Natural killer cell (primary cell): ENCODE measurements at regions not wholly inside any gene's neighbourhood (a gene's known extent, or its start where the extent isn't known, plus 50 kb on each side); places are given as distances from the start of the nearest gene placed in this dataset.
"Not testable (repeated sequence)": the region's sequence is repeated elsewhere in the genome, so short reads cannot be mapped to it uniquely, and the experiment has no call there.

ENCODE experiments used
- ATAC-seq, 3 donors: fragments of 150-1000 bp in 2 of 3; fragments of 200-7000 bp in 1 of 3; cut with Tn5 transposase; 1 replicate in 1 of 3; 2 replicates in 2 of 3; pipeline ENCODE4 v1.10.0; 2021; ENCODE audit warnings: mild to moderate bottlenecking in 2 of 3, moderate library complexity in 2 of 3
- DNase-seq, 2 donors: peaks; one replicate each; pipeline versions ENCODE4 v3.0.0 to v3.0.0-alpha.2; 2013 to 2021; ENCODE audit warnings: mixed read lengths in 1 of 2
- H3K27ac ChIP-seq: one replicate; pipeline ENCODE4 v1.5.1; 2013; ENCODE audit warnings: mild to moderate bottlenecking, low read length
- H3K27me3 ChIP-seq: one replicate; pipeline ENCODE4 v1.6.1; 2013; ENCODE audit warnings: low read length; ENCODE audit not compliant: control insufficient read depth, insufficient read depth
- H3K36me3 ChIP-seq: one replicate; pipeline ENCODE4 v1.6.1; 2013; ENCODE audit warnings: low read length; ENCODE audit not compliant: control insufficient read depth, insufficient read depth
- H3K4me1 ChIP-seq: one replicate; pipeline ENCODE4 v1.6.1; 2013; ENCODE audit warnings: low read length; ENCODE audit not compliant: control insufficient read depth, insufficient read depth
- H3K4me3 ChIP-seq: one replicate; pipeline ENCODE4 v1.5.1; 2013; ENCODE audit warnings: low read length
- H3K9me3 ChIP-seq: one replicate; pipeline ENCODE4 v1.6.1; 2013; ENCODE audit warnings: low read length; ENCODE audit not compliant: control insufficient read depth, insufficient read depth
- H3K27ac Mint-ChIP-seq, 2 donors: one replicate each; pipeline ENCODE4 v1.8.0; 2022; ENCODE audit warnings: mild to moderate bottlenecking in 2 of 2, mixed read lengths in 2 of 2, moderate library complexity in 1 of 2
- H3K27me3 Mint-ChIP-seq, 2 donors: one replicate each; pipeline ENCODE4 v1.8.0; 2022; ENCODE audit warnings: low read depth in 2 of 2, mixed read lengths in 2 of 2
- H3K36me3 Mint-ChIP-seq: one replicate; pipeline ENCODE4 v1.8.0; 2022; ENCODE audit warnings: mixed read lengths
- H3K4me1 Mint-ChIP-seq, 2 donors: one replicate each; pipeline ENCODE4 v1.8.0; 2022; ENCODE audit warnings: mixed read lengths in 2 of 2
- H3K4me3 Mint-ChIP-seq: one replicate; pipeline ENCODE4 v1.8.0; 2022; ENCODE audit warnings: mild to moderate bottlenecking, moderate library complexity, mixed read lengths
- H3K9me3 Mint-ChIP-seq, 2 donors: one replicate each; pipeline ENCODE4 v1.8.0; 2022; ENCODE audit warnings: mixed read lengths in 2 of 2
- CTCF ChIP-seq: fragments of 200-600 bp; IDR thresholded peaks from one replicate; pipeline ENCODE4 v1.8.0; 2022; ENCODE audit warnings: antibody characterized with exemption
- WGBS: methylation state at CpG from one replicate; pipeline ENCODE4 v1.1.7; 2013; ENCODE audit warnings: missing lambda C conversion rate; ENCODE audit not compliant: insufficient coverage; 5-methylcytosine and 5-hydroxymethylcytosine counted together
- intact Hi-C: fragments of 100-400 bp; cut with micrococcal nuclease; formaldehyde crosslinking; loops from one replicate; pipeline ENCODE4 v1.14.2; 2022

- Mint-ChIP-seq H3K27ac (no peak overlapping the region), H3K4me3 (no peak overlapping the region), H3K27me3 (no peaks in the 10 kb centered on the region), H3K4me1 (no peaks in the 10 kb centered on the region), H3K9me3 (peaks cover 13 to 20% of the 10 kb centered on the region in 2 donors), H3K36me3 (no peaks in the 10 kb centered on the region)
- H3K27me3 ChIP-seq = no peaks in the 10 kb centered on the region
- no peak for TF ChIP-seq CTCF
- WGBS = 8% methylated on average over 1 of the region's 1 CpG
- no peak for ATAC-seq
- peaks cover 13% of the 10 kb centered on the region for H3K9me3 ChIP-seq
- H3K27ac ChIP-seq = no peak overlapping the region
- DNase-seq = no peak
- no peak overlapping the region for H3K4me3 ChIP-seq
- no peaks in the 10 kb centered on the region for H3K36me3 ChIP-seq
- intact Hi-C loops = no loop called here
- H3K4me1 ChIP-seq = no peaks in the 10 kb centered on the region
Measured at GRCh38 chr5:121055586-121055985, 591.5 kb downstream of the PRR16 start.

DNA sequence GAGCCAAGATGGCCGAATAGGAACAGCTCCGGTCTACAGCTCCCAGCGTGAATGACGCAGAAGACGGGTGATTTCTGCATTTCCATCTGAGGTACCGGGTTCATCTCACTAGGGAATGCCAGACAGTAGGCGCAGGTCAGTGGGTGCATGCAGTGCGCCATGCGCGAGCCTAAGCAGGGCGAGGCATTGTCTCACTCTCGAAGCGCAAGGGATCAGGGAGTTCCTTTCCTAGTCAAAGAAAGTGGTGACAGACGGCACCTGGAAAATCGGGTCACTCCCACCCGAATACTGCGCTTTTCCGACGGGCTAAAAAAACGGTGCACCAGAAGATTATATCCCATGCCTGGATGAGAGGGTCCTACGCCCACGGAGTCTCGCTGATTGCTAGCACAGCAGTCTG, 600.1 kb downstream of the PRR16 start:
- DNase-seq, H3K4me1 Mint-ChIP-seq, H3K4me1 ChIP-seq, H3K27ac ChIP-seq, H3K4me3 ChIP-seq, H3K9me3 ChIP-seq, H3K36me3 Mint-ChIP-seq, H3K27me3 ChIP-seq, H3K27ac Mint-ChIP-seq, H3K36me3 ChIP-seq, H3K4me3 Mint-ChIP-seq, intact Hi-C loops, H3K27me3 Mint-ChIP-seq, ATAC-seq: not testable (repeated sequence)
- H3K9me3 Mint-ChIP-seq = peaks cover 15 to 20% of the 10 kb centered on the region in 2 donors
- 93% methylated on average over 23 of the region's 23 CpGs for WGBS

DNA sequence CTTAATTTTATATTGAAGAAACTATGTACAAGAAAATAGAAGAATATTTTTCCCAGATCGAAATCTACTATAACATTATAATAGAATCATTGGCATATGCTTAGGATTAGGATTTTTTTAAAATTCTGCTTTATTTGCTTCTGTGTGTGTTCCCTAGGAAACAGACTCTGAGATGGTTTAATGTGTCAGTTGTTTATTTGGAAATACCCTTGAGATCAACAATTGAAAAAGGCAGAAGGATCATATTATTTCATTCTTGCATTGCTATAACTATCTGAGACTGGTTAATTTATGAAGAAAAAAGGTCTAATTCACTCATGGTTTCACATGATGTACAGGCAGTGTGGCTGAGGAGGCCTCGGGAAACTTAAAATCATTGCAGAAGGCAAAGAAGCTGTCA, 622.6 kb downstream of the PRR16 start:
- TF ChIP-seq CTCF = no peak
- no peaks in the 10 kb centered on the region for H3K27me3 Mint-ChIP-seq
- H3K9me3 Mint-ChIP-seq = peaks cover 13 to 14% of the 10 kb centered on the region in 2 donors
- H3K4me1 Mint-ChIP-seq = no peaks in the 10 kb centered on the region
- intact Hi-C loops = no loop called here
- no peaks in the 10 kb centered on the region for H3K36me3 Mint-ChIP-seq
- Histone ChIP-seq H3K4me3 (no peak overlapping the region), H3K27me3 (no peaks in the 10 kb centered on the region), H3K9me3 (peaks cover 7% of the 10 kb centered on the region), H3K36me3 (no peaks in the 10 kb centered on the region), H3K4me1 (no peaks in the 10 kb centered on the region), H3K27ac (no peak overlapping the region)
- no peak for DNase-seq
- no peak overlapping the region for H3K27ac Mint-ChIP-seq
- WGBS = 85% methylated on average over 1 of the region's 2 CpGs
- H3K4me3 Mint-ChIP-seq = no peak overlapping the region
- no peak for ATAC-seq

DNA sequence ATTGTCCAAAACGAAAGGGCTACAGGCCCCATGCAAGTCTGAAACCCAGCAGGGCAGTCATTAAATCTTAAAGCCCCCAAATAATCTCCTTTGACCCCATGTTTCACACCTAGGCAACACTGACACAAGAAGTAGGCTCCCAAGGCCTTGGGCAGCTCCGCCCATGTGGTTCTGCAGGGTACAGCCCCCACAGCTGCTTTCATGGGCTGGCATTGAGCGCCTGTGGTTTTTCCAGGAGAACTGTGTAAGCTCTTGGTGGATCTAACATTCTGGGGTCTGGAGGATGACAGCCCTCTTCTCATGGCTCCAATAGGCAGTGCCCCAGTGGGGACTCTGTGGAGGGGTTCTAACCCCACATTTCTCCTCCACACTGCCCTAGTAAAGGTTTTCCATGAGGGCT, 623.5 kb downstream of the PRR16 start:
- intact Hi-C loops = no loop called here
- ATAC-seq (no peak), DNase-seq (no peak)
- H3K4me1 Mint-ChIP-seq = no peaks in the 10 kb centered on the region
- peaks cover 7% of the 10 kb centered on the region for H3K9me3 ChIP-seq
- H3K36me3 ChIP-seq = no peaks in the 10 kb centered on the region
- no peak overlapping the region for H3K4me3 ChIP-seq
- WGBS = 77% methylated on average over 3 of the region's 3 CpGs
- H3K27ac Mint-ChIP-seq = no peak overlapping the region
- no peaks in the 10 kb centered on the region for H3K36me3 Mint-ChIP-seq
- H3K4me3 Mint-ChIP-seq = no peak overlapping the region
- no peak overlapping the region for H3K27ac ChIP-seq
- H3K9me3 Mint-ChIP-seq = peaks cover 13 to 14% of the 10 kb centered on the region in 2 donors
- no peaks in the 10 kb centered on the region for H3K27me3 Mint-ChIP-seq
- no peaks in the 10 kb centered on the region for H3K4me1 ChIP-seq
- TF ChIP-seq CTCF = no peak
- H3K27me3 ChIP-seq = no peaks in the 10 kb centered on the region
